HEK293T (cell line): ENCODE measurements at regions not wholly inside any gene's neighbourhood (a gene's known extent, or its start where the extent isn't known, plus 50 kb on each side); places are given as distances from the start of the nearest gene placed in this dataset.
"Not testable (repeated sequence)": the region's sequence is repeated elsewhere in the genome, so short reads cannot be mapped to it uniquely, and the experiment has no call there.

Source experiments
- CTCF ChIA-PET: fragments of 350-600 bp; formaldehyde crosslinking; extraction: SDS; loops from one replicate; lab custom pipeline; 2021; ENCODE audit warnings: antibody characterized with exemption, inconsistent platforms; lab: Yijun Ruan, JAX
- POLR2A ChIA-PET: fragments of 350-600 bp; formaldehyde crosslinking; extraction: SDS; loops from one replicate; lab custom pipeline; 2020; ENCODE audit warnings: antibody characterized with exemption, inconsistent platforms; lab: Yijun Ruan, JAX
- DNase-seq: peaks from one replicate; pipeline ENCODE4 v3.0.0; 2012; ENCODE audit warnings: mixed read lengths; ENCODE audit errors: extremely low spot score
- ARNT ChIP-seq: fragments of 450-650 bp; IDR thresholded peaks from 2 replicates; pipeline ENCODE4 v1.6.1; 2017; ENCODE audit warnings: mild to moderate bottlenecking
- BHLHE40 ChIP-seq: fragments of 450-650 bp; IDR thresholded peaks from 2 replicates; pipeline ENCODE4 v1.6.1; 2016; ENCODE audit warnings: mild to moderate bottlenecking, moderate library complexity, borderline replicate concordance
- CTBP1 ChIP-seq: fragments of 450-650 bp; IDR thresholded peaks from 2 replicates; pipeline ENCODE4 v1.6.1; 2016; ENCODE audit warnings: borderline replicate concordance
- ELF4 ChIP-seq: fragments of 450-650 bp; IDR thresholded peaks from 2 replicates; pipeline ENCODE4 v1.6.1; 2017; ENCODE audit warnings: antibody characterized with exemption
- FOXA1 ChIP-seq: fragments of 450-650 bp; IDR thresholded peaks from 2 replicates; pipeline ENCODE4 v1.6.1; 2016; ENCODE audit warnings: mild to moderate bottlenecking
- FOXK2 ChIP-seq: fragments of 450-650 bp; IDR thresholded peaks from 2 replicates; pipeline ENCODE4 v1.6.1; 2016; ENCODE audit warnings: mild to moderate bottlenecking
- FOXM1 ChIP-seq: fragments of 450-650 bp; IDR thresholded peaks from 2 replicates; pipeline ENCODE4 v1.6.1; 2017; ENCODE audit warnings: mild to moderate bottlenecking, borderline replicate concordance
- HDGF ChIP-seq: fragments of 450-650 bp; IDR thresholded peaks from 2 replicates; pipeline ENCODE4 v1.6.1; 2017; ENCODE audit warnings: antibody characterized with exemption, borderline replicate concordance
- L3MBTL2 ChIP-seq: fragments of 450-650 bp; conservative IDR thresholded peaks from 2 replicates; pipeline ENCODE4 v1.6.1; 2016; ENCODE audit warnings: mild to moderate bottlenecking
- LEF1 ChIP-seq: fragments of 450-650 bp; IDR thresholded peaks from 2 replicates; pipeline ENCODE4 v1.6.1; 2017; ENCODE audit warnings: mild to moderate bottlenecking, borderline replicate concordance
- NFRKB ChIP-seq: fragments of 450-650 bp; IDR thresholded peaks from 2 replicates; pipeline ENCODE4 v1.6.1; 2016; ENCODE audit warnings: mild to moderate bottlenecking, moderate library complexity
- SP1 ChIP-seq: fragments of 450-650 bp; IDR thresholded peaks from 2 replicates; pipeline ENCODE4 v1.6.1; 2017
- SUZ12 ChIP-seq: fragments of 450-650 bp; IDR thresholded peaks from 2 replicates; pipeline ENCODE4 v1.6.1; 2016; ENCODE audit warnings: mild to moderate bottlenecking
- TARDBP ChIP-seq: fragments of 450-650 bp; IDR thresholded peaks from 2 replicates; pipeline ENCODE4 v1.6.1; 2016
- ZNF384 ChIP-seq: fragments of 450-650 bp; IDR thresholded peaks from 2 replicates; pipeline ENCODE4 v1.6.1; 2016
- TF ChIP-seq, protein P1 (sequence below): fragments of 450-650 bp; IDR thresholded peaks from 2 replicates; pipeline ENCODE4 v1.6.1; 2016

DNA sequence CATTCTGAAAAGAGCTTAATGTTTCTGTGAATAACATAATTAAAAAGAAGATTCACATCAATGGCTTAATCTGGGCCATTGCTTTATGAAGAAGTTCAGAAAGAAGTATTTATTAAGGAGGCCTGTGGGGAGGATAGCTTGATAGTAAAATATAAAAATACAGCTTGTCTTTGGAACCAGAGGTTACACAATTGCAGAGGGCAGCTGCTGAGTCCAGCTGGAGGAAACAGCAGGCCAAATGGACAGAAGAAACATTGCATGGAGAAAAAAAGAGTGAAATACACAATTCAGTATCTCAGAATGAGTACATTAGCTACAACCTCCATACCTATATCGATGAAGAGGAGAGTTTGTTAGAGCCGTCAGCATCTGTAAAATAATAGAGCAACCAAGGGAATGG, 148.0 kb upstream of the NPY2R start:
- ChIA-PET POLR2A (no interaction called here), CTCF (interaction anchor here (1.4 kb wide), 1 partner anchor 9 kb away, joined by 5 read pairs; no protein-coding TSS in a partner anchor)
- TF ChIP-seq ZNF384, result no peak
- TF ChIP-seq SP1, result no peak
- no peak for TF ChIP-seq FOXM1
- TF ChIP-seq LEF1, result no peak
- TF ChIP-seq, protein P1, sequence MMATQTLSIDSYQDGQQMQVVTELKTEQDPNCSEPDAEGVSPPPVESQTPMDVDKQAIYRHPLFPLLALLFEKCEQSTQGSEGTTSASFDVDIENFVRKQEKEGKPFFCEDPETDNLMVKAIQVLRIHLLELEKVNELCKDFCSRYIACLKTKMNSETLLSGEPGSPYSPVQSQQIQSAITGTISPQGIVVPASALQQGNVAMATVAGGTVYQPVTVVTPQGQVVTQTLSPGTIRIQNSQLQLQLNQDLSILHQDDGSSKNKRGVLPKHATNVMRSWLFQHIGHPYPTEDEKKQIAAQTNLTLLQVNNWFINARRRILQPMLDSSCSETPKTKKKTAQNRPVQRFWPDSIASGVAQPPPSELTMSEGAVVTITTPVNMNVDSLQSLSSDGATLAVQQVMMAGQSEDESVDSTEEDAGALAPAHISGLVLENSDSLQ, result no peak
- TF ChIP-seq FOXK2, result no peak
- no peak for TF ChIP-seq L3MBTL2
- no peak for TF ChIP-seq TARDBP
- no peak for TF ChIP-seq SUZ12
- TF ChIP-seq NFRKB, result no peak
- TF ChIP-seq FOXA1, result no peak
- no peak for TF ChIP-seq HDGF
- TF ChIP-seq CTBP1, result no peak
- TF ChIP-seq ARNT, result no peak
- no peak for TF ChIP-seq ELF4
- no peak for TF ChIP-seq BHLHE40

DNA sequence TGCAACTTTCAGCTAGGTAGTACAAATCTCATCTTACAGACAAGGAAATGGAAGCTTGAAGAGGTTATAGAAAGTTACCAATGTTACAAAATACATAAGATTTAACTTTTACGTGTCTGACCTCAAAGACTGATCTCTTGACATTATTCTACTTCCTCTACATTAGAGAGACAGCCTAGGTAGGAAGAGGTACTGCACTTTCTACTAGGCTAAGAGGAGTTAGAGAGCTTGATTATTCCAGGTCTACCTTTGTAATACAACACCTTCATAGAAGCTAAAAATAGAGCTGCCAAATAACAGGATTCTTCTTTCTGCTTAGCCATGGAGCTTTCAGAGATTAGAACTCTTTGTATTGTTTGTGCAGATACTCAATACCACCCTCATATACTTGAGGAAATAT, 147.6 kb upstream of the NPY2R start:
- CTCF ChIA-PET, result interaction anchor here (1.4 kb wide), 1 partner anchor 9 kb away, joined by 5 read pairs; no protein-coding TSS in a partner anchor
- POLR2A ChIA-PET, result no interaction called here
- TF ChIP-seq ARNT (no peak), FOXM1 (no peak), BHLHE40 (no peak), L3MBTL2 (no peak), TARDBP (no peak), SP1 (no peak), FOXA1 (no peak), ELF4 (no peak), CTBP1 (no peak), NFRKB (no peak), LEF1 (no peak), SUZ12 (no peak), HDGF (no peak), ZNF384 (no peak), FOXK2 (no peak)
- TF ChIP-seq, protein P1, result no peak
- no peak for DNase-seq

More for the DNA sequence above, 148.0 kb upstream of the NPY2R start:
- no peak for DNase-seq

DNA sequence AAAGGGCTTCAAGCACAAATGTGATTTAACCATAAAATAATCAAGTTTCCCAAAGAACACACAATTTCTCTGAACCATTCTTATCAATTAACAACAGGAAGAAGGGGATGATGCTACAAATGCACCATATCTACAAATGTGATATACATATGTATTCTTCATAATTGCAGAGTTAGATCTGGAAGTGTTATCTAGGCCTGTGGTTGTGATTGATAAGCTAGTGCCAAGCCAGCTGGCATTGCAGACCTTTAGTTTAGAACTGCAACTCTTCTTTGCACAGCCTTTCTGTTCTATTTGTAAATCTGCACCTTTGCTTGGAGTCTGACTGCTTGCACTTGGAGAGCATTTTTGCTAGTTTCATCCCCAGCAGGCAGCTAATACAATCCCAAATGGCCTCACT, 145.5 kb upstream of the NPY2R start:
- no peak for TF ChIP-seq LEF1
- POLR2A ChIA-PET, result no interaction called here
- DNase-seq, result no peak
- CTCF ChIA-PET, result no interaction called here

DNA sequence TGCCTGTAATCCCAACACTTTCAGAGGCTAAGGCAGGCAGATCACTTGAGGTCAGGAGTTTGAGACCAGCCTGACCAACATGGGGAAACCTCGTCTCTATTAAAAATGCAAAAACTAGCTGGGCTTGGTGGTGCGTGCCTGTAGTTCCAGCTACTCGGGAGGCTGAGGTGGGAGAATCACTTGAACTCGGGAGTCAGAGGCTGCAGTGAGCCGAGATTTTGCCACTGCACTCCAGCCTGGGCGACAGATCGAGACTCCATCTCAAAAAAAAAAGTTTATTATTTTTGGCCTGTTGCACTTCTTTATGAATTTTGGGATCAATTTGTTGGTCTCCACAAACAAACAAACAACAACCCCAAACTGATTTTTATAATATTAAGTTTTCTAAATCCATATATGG, 143.5 kb upstream of the NPY2R start:
- CTCF ChIA-PET, DNase-seq, POLR2A ChIA-PET: not testable (repeated sequence)

DNA sequence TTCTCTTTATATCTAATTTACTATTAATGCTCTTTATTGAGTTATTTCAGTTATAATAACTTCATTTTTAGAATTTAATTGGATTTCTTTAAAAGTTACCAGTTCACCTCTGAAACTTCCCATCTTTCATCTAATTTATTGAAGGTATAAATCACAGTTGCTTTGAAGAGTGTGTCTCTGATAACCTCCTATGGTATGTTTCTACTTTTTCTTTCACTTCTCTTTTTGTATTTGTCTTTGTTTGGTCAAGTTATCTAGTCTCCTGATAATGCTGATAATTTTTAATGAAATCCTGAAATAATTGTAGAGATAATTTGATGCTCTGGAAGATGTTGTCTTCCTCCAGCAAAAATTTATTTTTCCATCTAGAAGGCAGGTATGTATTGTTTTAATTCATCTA, 141.6 kb upstream of the NPY2R start:
- no peak for TF ChIP-seq ARNT
- TF ChIP-seq NFRKB, result no peak
- TF ChIP-seq HDGF, result no peak
- no peak for TF ChIP-seq TARDBP
- TF ChIP-seq SUZ12, result no peak
- no peak for TF ChIP-seq ZNF384
- no peak for TF ChIP-seq ELF4
- TF ChIP-seq SP1, result no peak
- TF ChIP-seq FOXK2, result no peak
- TF ChIP-seq LEF1, result no peak
- TF ChIP-seq, protein P1, result no peak
- no peak for TF ChIP-seq L3MBTL2
- no peak for TF ChIP-seq FOXM1
- ChIA-PET CTCF (no interaction called here), POLR2A (no interaction called here)

DNA sequence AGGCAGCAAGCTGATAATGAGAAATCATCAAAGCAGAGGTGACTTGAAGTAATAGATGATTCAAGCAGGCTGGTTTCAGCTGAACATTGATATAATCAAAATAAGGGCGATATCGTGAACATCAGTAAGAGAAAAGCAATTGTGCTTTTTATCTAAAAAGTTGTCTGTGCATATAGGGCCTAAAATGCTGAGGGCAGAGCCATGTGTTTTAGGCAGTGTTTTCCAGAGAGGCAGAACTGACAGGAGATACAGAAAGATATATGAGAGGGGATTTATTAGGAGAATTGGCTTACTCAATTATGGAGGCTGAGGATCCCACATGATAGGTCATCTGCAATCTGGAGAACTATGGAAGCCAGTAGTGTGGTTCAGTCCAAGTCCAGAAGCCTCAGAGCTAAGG, 136.5 kb upstream of the NPY2R start:
- no peak for TF ChIP-seq BHLHE40
- TF ChIP-seq LEF1, result no peak
- TF ChIP-seq CTBP1, result no peak
- POLR2A ChIA-PET, result no interaction called here
- no peak for DNase-seq
- CTCF ChIA-PET, result no interaction called here

More for the DNA sequence above, 141.6 kb upstream of the NPY2R start:
- no peak for DNase-seq

DNA sequence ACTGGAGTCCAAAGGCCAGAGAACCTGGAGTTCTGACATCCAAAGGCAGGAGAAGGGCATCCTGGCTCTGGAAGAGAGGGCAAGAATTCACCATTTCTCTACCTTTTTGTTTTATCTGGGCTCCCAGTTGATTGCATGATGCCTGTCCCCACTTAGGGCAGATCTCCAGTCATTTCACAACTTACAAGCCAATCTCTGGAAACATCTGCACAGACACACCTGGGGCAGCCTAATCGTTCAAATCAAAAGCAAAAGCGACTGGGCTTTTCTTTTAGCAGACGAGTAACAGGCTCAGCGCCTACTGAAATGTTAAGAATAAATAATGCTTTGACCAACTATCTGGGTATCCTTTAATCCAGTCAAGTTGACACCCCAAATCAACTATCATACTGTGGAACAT, 136.0 kb upstream of the NPY2R start:
- DNase-seq, result no peak
- ChIA-PET CTCF (no interaction called here), POLR2A (no interaction called here)
- TF ChIP-seq ARNT (no peak), L3MBTL2 (no peak), FOXA1 (no peak), ZNF384 (no peak), FOXM1 (no peak), LEF1 (no peak), BHLHE40 (no peak), CTBP1 (no peak), ELF4 (no peak), HDGF (no peak)
- TF ChIP-seq, protein P1, result no peak
